ENCODE measurements at regions not wholly inside any gene's neighbourhood (a gene's known extent, or its start where the extent isn't known, plus 50 kb on each side); places are given as distances from the start of the nearest gene placed in this dataset.

DNA sequence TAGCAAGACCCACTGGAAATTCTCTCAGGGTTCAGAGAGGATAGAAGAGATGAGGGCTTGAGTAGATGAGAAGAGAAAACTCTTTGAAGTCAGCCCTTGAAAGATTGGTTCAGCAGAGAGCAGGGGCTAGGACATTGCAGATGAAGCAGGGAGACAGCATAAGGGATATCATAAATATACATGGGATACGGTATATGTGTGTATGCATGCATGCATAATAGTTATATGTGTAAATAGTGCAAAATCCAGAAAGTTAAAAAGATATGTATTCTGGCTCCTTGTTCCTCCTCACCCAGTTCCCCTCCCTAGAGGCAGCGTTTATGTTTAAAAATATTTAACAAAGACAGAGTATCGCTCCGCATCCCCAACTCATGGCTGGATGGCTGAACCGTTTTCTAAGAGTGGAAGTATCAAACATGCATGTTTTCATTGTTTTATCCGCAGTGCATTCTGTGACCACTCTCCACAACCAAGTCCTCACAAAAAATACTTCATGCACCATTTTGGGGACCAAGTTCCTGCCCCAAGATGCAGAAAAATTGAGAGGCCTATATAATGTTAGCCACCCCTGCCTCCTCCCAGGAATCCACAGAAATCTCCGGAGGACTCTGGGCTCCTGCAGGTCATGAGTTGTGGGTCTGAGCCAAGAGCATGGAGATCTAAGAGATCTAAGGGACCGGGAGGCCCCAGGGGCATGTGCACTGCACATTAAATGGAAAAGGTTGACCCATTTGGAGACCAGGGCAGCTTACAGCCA lies 119.5 kb downstream of the MTX3 start:
- DNase-seq (ENCODE audit: low spot score) = no peak

DNA sequence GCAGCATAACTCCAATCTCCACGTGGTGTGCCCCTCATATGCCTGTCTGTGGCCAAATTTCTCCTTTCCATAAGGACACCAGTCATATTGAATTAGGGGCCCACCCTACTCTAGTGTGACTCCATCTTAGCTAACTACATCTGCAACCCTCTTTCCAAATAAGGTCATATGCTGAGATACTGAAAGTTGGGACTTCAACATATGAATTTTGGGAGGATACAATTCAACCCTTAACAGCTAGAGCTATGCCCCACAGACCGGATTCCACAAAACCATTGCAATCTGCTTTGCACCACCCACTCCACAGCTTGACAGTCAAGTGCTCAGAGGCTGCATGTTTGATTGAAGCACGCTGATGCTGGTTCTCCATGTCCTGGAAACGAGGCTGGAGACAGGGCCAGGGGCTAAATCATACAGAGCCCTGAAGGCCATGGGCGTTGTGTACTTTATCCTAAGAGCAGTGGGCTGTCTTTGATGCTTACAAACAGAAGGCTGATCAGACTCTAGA lies 122.8 kb downstream of the MTX3 start:
- no peak for DNase-seq (ENCODE audit: low spot score)

DNA sequence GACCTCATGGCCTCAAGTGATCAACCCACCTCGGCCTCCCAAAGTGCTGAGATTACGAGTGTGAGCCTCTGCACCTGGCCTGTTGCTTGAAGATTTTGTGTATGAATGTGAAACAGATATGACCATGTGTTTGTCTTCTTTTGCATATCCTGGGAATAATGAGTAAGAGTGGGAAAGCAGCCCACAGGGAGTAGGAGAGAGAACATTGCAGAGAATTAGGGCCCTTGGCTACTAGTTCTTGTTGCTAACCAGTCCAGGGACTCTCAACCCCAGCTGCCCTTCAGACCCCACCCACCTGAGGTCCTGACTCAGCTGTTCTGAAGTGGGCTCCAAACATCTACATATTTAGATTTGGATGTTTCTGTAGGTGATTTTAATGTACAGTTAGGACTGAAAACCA lies 125.5 kb downstream of the MTX3 start:
- no peak for DNase-seq (ENCODE audit: low spot score)

DNA sequence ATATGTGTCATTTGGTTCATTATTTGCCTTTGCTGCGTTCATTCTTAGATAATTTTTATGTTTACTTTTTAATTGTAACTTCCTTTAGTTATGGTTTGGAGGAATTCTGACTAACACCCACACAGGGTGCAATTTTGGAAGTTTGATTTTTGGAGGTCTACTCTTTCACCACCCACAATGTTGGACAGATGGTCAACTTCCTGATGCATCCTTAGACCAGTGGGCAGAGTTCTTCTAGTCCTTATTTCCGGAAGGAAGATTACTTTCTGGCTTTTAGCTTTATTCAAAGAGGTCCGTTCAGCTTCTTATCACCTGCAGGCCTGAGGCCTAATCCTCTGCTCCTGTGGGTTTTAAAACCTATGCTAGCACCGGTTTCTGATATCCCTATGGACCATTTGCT lies 126.7 kb downstream of the MTX3 start:
- DNase-seq (ENCODE audit: low spot score) = no peak

DNA sequence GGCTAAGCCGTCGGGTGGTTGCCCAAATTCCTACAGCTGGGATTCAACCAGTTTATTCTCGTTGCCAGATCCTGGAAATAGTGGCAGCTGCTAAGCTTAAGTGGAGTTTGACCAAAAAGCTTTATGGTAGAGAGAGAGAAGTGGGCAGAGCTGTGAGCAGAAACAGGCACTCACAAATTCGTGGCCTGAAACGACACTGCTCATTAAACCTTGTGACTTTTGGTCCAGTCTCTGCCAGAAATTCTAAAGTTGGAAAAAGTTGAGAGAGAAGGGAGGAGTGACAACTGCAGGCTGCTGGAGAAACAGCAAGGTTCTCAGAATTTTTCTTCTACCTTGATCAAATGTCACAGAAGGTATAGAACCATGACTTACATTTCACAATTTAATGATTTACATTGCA lies 131.5 kb downstream of the MTX3 start:
- no peak for DNase-seq (ENCODE audit: low spot score)

DNA sequence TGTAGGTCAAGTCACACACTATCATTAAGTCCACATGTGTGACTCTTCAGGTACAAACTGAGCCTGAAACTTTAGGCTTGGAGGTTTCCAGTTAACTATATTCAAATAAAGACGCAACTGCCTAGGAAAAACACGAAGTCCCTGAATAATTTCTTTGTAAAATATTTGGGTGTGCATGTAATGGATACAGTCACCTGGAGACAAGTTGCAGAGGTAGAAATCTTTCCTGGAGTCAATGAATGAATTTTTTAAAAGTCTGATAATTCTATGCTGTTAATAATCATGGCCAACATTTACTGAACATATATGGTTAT lies 132.7 kb downstream of the MTX3 start:
- no peak for DNase-seq (ENCODE audit: low spot score)

DNA sequence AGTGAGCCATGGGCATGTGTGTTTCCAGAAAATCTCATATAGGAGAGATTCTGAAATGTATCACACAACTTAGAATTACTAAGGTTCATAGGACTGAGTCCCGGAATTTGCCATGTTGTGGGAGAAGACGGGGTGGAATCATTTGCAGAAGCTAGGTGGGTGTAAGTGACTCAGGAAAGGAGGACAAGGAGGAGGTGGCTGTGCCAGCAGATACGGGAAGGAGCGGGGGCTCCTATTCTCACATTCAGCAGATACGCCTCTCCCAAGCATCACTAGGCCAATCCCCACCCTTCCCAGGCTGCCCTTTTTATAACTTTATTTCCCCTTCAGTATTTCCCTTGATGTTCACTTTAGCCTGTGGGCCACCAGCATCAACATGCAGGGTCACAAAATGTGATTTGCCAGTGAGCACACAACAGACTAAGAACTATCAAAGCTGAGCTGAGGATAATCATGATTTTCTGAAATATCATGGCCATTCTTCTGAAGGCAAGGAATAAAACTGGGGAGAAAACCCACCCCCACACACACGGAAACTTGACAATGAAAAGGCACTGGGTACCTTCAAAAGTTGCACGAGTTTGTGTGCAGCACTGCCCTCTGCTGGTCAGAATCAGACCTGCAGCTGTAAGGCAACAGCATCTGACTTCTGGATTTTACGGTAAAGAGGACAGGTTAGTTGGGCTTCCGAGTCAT lies 133.2 kb downstream of the MTX3 start:
- peak; percentile 49 for DNase-seq (ENCODE audit: low spot score)

DNA sequence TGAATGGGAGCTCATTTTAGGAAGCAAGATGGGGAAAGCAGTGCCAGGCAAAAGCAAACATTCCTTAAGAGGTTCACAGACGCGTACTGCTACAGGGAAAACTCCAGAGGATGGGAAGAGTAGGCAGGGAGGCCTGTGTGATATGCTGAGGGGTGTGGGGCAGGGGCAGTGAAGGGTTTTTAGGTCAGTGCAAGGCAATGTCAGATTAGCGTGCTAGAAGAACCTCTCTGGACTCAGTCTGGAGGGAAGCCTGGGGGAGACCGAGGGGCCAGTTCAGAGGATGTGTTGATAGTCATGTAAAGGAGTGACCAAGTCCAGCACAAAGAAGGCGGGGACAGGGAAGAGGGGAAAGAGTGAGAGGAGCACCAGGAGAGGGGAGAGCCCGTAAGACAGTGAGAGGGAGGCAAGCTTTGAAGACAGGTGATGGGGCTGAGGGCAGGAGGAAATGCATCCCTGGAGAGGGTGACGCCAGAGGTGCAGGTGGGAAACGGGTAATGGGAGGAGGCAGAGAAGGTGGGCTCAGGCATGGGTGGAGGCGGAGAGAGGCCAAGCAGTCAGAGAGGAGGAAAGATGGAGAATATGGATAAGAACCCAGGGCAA lies 134.5 kb downstream of the MTX3 start:
- DNase-seq (ENCODE audit: low spot score) = no peak

DNA sequence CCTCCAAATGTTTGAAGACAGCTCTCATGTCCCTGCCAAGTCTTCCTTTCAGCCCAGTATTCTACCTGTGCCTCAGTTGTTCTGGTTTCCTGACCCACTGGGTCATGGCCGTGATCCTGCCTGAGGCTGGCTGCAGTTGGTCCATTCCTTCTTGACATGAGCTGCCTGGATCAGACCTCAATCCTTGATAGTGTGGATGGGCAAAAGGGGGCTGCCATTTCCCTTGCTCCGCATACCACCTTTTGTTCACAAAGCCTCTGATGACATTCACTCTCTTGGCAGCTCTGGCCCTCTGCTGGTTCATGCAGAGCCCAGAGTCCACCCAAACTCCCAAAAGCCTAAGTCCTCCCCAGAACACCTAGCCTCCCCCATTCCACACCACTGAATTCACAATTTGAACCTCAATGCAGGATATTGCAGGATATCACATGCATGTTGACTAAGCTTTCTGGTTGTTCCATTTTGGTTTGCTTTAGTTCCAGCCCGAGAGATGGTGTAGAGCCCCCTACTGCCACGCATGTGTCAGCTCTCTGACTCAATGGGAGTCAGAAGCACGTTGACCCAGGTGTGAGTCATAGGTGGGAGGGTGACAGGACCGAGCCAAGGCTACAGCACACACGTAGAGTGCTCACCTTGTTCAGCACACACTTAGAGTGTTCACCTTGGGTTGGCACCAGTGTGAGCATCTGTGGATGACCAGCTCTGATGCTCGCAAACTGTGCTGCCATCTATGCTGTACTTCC lies 137.2 kb downstream of the MTX3 start:
- DNase-seq (ENCODE audit: low spot score) = peak; percentile 9

DNA sequence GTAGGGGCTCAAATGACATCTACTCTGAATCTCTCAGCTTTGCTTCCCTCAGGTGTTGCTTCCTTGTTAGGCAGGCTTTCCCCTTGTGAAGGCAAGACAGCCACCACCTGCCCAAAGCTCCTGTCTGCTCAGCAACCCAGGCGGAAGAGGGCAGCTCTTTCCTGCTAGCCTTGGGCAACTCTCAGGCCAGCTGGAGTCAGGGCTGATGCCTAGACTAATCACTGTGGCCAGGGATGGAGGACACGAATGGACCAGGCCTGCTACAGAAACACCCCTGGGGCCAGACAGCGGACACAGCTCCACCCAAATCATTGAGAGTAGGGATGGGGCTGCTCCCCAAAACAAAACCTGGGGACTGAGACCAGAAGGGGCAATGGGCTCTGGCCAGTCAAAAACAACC lies 138.0 kb downstream of the MTX3 start:
- no peak for DNase-seq (ENCODE audit: low spot score)

DNA sequence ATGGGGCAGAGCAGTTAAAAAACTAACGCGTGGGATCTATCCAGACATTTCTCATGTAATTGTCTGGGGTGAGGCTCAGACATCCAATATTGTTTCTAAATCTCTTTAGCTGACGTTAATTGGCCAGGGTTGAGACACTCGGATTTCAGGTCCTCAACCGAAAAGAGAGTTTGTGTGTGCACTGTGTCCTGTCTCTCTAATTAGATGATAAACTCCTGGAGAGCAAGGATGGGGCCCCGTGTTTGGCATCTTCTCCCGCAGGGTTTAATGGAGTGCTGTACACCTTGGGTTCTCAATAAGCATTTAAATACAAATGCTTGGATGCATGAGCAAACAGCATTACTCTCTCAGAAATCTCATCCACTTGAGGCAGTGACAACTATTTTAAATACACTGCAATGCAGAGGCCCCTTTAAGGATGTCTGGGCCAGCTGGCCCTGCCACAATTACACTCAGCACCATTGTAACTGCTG lies 139.6 kb downstream of the MTX3 start:
- DNase-seq (ENCODE audit: low spot score) = no peak

DNA sequence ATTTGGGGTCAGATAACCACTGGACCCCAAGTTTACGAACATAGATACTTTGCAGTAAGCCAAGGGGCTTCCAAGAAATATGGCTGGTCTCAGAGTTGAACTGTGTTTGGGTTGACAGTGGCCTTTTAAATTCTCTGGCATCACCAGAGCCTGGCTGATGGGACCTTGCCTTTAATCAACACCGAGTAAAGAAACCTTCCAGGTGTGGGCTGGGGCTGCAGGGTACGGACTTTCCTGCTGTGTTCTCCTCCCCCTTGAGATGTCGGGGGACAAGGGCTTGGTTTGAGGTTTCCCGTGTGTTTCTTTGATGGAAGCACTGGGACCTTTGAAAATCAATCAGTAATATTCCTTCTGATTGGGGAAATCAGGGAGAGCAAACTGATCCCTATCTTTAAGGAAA lies 140.1 kb downstream of the MTX3 start:
- DNase-seq (ENCODE audit: low spot score) = no peak

DNA sequence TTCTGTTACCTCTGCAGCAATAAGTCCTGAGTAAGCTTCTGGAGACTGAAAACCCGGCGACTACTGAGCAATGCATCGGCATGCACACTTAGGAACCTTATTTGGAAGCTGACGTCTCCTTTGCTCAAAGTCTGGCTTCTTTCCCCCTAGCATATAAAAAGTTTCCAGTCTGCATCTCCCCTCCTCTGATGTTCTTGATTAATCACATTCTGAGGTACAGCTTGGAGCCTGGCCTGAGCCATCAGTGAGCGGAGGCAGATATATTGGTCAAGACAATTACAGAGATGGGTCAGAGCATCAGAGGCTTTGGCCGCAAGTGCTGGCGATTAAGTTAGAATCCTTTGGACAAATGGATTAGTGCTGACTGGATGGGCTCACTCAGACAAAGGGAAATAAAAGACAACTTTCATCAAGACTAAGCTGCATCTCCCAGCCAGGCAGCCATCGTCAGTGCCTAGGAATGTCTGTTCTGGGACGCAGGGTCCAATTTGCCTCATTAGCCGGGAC lies 140.7 kb downstream of the MTX3 start:
- DNase-seq (ENCODE audit: low spot score) = no peak

DNA sequence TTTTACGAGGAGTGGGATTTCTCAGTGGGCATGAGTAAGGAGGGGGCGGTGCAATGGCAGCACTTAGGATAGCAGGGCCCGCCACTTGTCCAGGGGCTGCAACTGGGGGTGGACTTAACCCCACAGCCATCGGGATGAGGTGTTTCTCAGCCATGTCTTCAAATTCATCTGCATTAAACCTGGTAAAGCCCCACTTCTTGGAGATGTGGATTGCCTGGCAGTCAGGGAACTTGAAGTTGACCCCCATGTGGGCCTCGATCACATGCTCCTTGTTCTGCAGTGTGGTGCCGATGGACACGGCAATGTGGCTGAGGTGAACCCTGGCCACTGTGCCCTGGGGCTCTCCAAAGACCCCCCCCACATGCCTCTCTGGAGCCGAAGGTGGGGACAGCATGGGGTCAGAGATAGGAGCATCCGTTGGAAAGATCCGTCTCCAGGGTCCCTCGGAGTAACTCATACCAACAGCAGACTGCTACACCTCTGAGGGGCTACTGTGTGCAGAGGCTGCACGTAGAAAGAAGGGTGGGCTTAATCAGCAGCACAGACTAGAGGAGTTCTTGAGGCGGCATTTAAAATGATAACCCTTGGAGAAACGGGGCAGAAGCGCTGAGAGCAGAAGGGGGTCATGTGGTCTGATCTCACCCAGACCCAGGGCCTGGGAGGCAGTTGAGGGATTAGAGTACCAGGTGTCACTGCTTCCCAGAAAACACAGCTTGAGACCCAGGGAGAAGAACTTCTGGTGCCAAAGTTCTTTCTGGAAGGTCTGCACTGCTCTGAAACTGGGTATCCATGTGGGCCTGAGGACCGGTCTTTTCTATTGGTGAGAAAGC lies 141.4 kb downstream of the MTX3 start:
- no peak for DNase-seq (ENCODE audit: low spot score)
